Gastroesophageal sphincter (tissue), 4 donors: ENCODE measurements at regions not wholly inside any gene's neighbourhood (a gene's known extent, or its start where the extent isn't known, plus 50 kb on each side); places are given as distances from the start of the nearest gene placed in this dataset.

ENCODE experiments used
- ATAC-seq: fragments of 150-250 bp; one replicate; pipeline ENCODE4 v1.9.1; 2016; ENCODE audit warnings: mild to moderate bottlenecking, moderate library complexity
- H3K27ac ChIP-seq, 4 donors: fragments of 200-600 bp; sonication (generic) in 3 of 4; 1 replicate in 3 of 4; 2 replicates in 1 of 4; pipeline ENCODE4 v1.5.1; 2016 to 2019
- H3K27me3 ChIP-seq: fragments of 200-600 bp; sonication (generic); one replicate; pipeline ENCODE4 v1.5.1; 2019
- H3K36me3 ChIP-seq, 2 donors: fragments of 200-600 bp; sonication (generic); one replicate each; pipeline ENCODE4 v1.5.1; 2019; ENCODE audit warnings: control low read depth in 1 of 2
- H3K4me1 ChIP-seq, 3 donors: fragments of 200-600 bp; sonication (generic); 1 replicate in 2 of 3; 2 replicates in 1 of 3; pipeline ENCODE4 v1.5.1; 2016 to 2019; ENCODE audit warnings: control low read depth in 2 of 3
- H3K4me3 ChIP-seq, 2 donors: fragments of 200-600 bp; sonication (generic); one replicate each; pipeline ENCODE4 v1.5.1; 2019; ENCODE audit warnings: mild to moderate bottlenecking in 1 of 2, moderate library complexity in 1 of 2
- H3K9me3 ChIP-seq, 3 donors: fragments of 200-600 bp; sonication (generic); one replicate each; pipeline ENCODE4 v1.5.1; 2017 to 2019; ENCODE audit warnings: control low read depth in 2 of 3
- CTCF ChIP-seq, 4 experiments: fragments of 200-600 bp in 2 of 4; fragments of 450-650 bp in 2 of 4; sonication (generic) in 1 of 4; IDR thresholded peaks; one replicate each; pipeline ENCODE4 v1.5.1; 2017 to 2019; ENCODE audit warnings: antibody characterized with exemption in 4 of 4, mild to moderate bottlenecking in 2 of 4, moderate library complexity in 2 of 4
- EP300 ChIP-seq: sonication (generic); formaldehyde crosslinking; IDR thresholded peaks from one replicate; pipeline ENCODE4 v1.6.1; 2017; ENCODE audit warnings: antibody characterized with exemption, mild to moderate bottlenecking
- POLR2A ChIP-seq, 2 donors: fragments of 450-650 bp; IDR thresholded peaks; one replicate each; pipeline ENCODE4 v1.6.1; 2017; ENCODE audit warnings: antibody characterized with exemption in 2 of 2, mild to moderate bottlenecking in 2 of 2, moderate library complexity in 1 of 2
- POLR2AphosphoS5 ChIP-seq: sonication (generic); formaldehyde crosslinking; IDR thresholded peaks from one replicate; pipeline ENCODE4 v1.6.1; 2017; ENCODE audit warnings: antibody characterized with exemption
- WGBS, 2 donors: methylation state at CpG; one replicate each; pipeline ENCODE4 v1.1.5; 2018; ENCODE audit warnings: low coverage in 1 of 2; 5-methylcytosine and 5-hydroxymethylcytosine counted together

- no peak overlapping the region for H3K4me3 ChIP-seq
- 91% methylated on average over 5 of the region's 5 CpGs; no CpG with 5 or more reads in 1 of the 2 donors for WGBS, 2 donors
- H3K4me1 ChIP-seq, result no peaks in the 10 kb centered on the region
- H3K27ac ChIP-seq, result no peak overlapping the region
- no peaks in the 10 kb centered on the region for H3K36me3 ChIP-seq
- ATAC-seq, result no peak
- TF ChIP-seq POLR2AphosphoS5, result no peak
- TF ChIP-seq CTCF (IDR thresholded peaks at IDR 0.05), result no peak
- TF ChIP-seq EP300, result no peak
- TF ChIP-seq POLR2A (IDR thresholded peaks at IDR 0.05), result no peak
- peaks cover 47% of the 10 kb centered on the region for H3K27me3 ChIP-seq
- H3K9me3 ChIP-seq, result no peaks in the 10 kb centered on the region
Observed at GRCh38 chr12:115758183-115758582, 519.3 kb downstream of the MED13L start.

- Histone ChIP-seq H3K4me3 (no peak overlapping the region), H3K27ac (no peak overlapping the region)
Observed at GRCh38 chr12:115756804-115757203, 520.7 kb downstream of the MED13L start.

GRCh38 chr12:115756271-115756670 lies 521.2 kb downstream of the MED13L start:
- H3K36me3 ChIP-seq, result no peaks in the 10 kb centered on the region
- ATAC-seq, result no peak
- H3K4me3 ChIP-seq, result no peak overlapping the region
- 55 to 73% methylated on average over 4 of the region's 4 CpGs for WGBS, 2 donors
- H3K27ac ChIP-seq, result no peak overlapping the region
- H3K4me1 ChIP-seq, result no peaks in the 10 kb centered on the region
- TF ChIP-seq POLR2A (IDR thresholded peaks at IDR 0.05) (no peak), POLR2AphosphoS5 (no peak), CTCF (IDR thresholded peaks at IDR 0.05) (no peak)
- H3K9me3 ChIP-seq, result no peaks in the 10 kb centered on the region
- H3K27me3 ChIP-seq, result peaks cover 41% of the 10 kb centered on the region

More at GRCh38 chr12:115756804-115757203, 520.7 kb downstream of the MED13L start:
- no peaks in the 10 kb centered on the region for H3K9me3 ChIP-seq
- H3K4me1 ChIP-seq, result no peaks in the 10 kb centered on the region
- WGBS, 2 donors, result 68 to 80% methylated on average over 5 to 8 of the region's 8 CpGs
- ATAC-seq, result no peak
- TF ChIP-seq EP300, result no peak
- TF ChIP-seq POLR2A (IDR thresholded peaks at IDR 0.05), result no peak
- no peak for TF ChIP-seq POLR2AphosphoS5
- TF ChIP-seq CTCF (IDR thresholded peaks at IDR 0.05), result no peak
- H3K36me3 ChIP-seq, result no peaks in the 10 kb centered on the region
- H3K27me3 ChIP-seq, result peaks cover 41% of the 10 kb centered on the region

GRCh38 chr12:115755725-115756085 lies 521.8 kb downstream of the MED13L start:
- Histone ChIP-seq H3K27ac (no peak overlapping the region), H3K9me3 (no peaks in the 10 kb centered on the region), H3K4me1 (no peaks in the 10 kb centered on the region), H3K4me3 (no peak overlapping the region), H3K27me3 (peaks cover 38% of the 10 kb centered on the region), H3K36me3 (no peaks in the 10 kb centered on the region)
- 41 to 48% methylated on average over 3 of the region's 3 CpGs for WGBS, 2 donors
- no peak for ATAC-seq
- no peak for TF ChIP-seq POLR2A (IDR thresholded peaks at IDR 0.05)
- TF ChIP-seq CTCF (IDR thresholded peaks at IDR 0.05), result no peak
- TF ChIP-seq EP300, result no peak
- TF ChIP-seq POLR2AphosphoS5, result no peak

GRCh38 chr12:115755061-115755724 lies 522.3 kb downstream of the MED13L start:
- no peak for ATAC-seq
- no peak overlapping the region for H3K4me3 ChIP-seq

More at GRCh38 chr12:115755061-115755724, 522.3 kb downstream of the MED13L start:
- Histone ChIP-seq H3K36me3 (no peaks in the 10 kb centered on the region), H3K27me3 (peaks cover 36% of the 10 kb centered on the region), H3K4me1 (no peaks in the 10 kb centered on the region), H3K27ac (no peak overlapping the region), H3K9me3 (no peaks in the 10 kb centered on the region)
- WGBS, 2 donors, result 69 to 81% methylated on average over 8 to 9 of the region's 9 CpGs
- no peak for TF ChIP-seq EP300
- TF ChIP-seq POLR2AphosphoS5, result no peak
- no peak for TF ChIP-seq CTCF (IDR thresholded peaks at IDR 0.05)
- no peak for TF ChIP-seq POLR2A (IDR thresholded peaks at IDR 0.05)
